SH-SY5Y (cell line): ENCODE measurements at regions not wholly inside any gene's neighbourhood (a gene's known extent, or its start where the extent isn't known, plus 50 kb on each side); places are given as distances from the start of the nearest gene placed in this dataset.

Experiments used
- GATA2 ChIP-seq: IDR thresholded peaks from 2 replicates; pipeline ENCODE4 v1.6.1; 2011; ENCODE audit warnings: mild to moderate bottlenecking, low read depth, low read length
- GATA3 ChIP-seq: IDR thresholded peaks from 2 replicates; pipeline ENCODE4 v1.6.1; 2011; ENCODE audit warnings: low read depth, mild to moderate bottlenecking, low read length, moderate library complexity

GRCh38 chr6:125507987-125508655, 206.4 kb upstream of the HDDC2 start:
- TF ChIP-seq GATA3 (no peak), GATA2 (no peak)

GRCh38 chr6:125508793-125509192, 207.0 kb upstream of the HDDC2 start:
- TF ChIP-seq GATA3 (no peak), GATA2 (no peak)

- TF ChIP-seq GATA2: no peak
- no peak for TF ChIP-seq GATA3
Measured at GRCh38 chr6:125509477-125509876, 207.7 kb upstream of the HDDC2 start.

- TF ChIP-seq GATA3 (no peak), GATA2 (no peak)
Measured at GRCh38 chr6:125510405-125510804, 208.6 kb upstream of the HDDC2 start.

- no peak for TF ChIP-seq GATA3
- TF ChIP-seq GATA2: no peak
Measured at GRCh38 chr6:125511809-125512396, 210.1 kb upstream of the HDDC2 start.

- TF ChIP-seq GATA3: no peak
- no peak for TF ChIP-seq GATA2
Measured at GRCh38 chr6:125512621-125513020, 210.9 kb upstream of the HDDC2 start.

GRCh38 chr6:125513978-125514377, 212.2 kb upstream of the HDDC2 start:
- no peak for TF ChIP-seq GATA2
- no peak for TF ChIP-seq GATA3

- TF ChIP-seq GATA3 (no peak), GATA2 (no peak)
Measured at GRCh38 chr6:125516644-125517043, 214.9 kb upstream of the HDDC2 start.

GRCh38 chr6:125519367-125519766, 217.6 kb upstream of the HDDC2 start:
- TF ChIP-seq GATA3 (no peak), GATA2 (no peak)

GRCh38 chr6:125524356-125524755, 222.6 kb upstream of the HDDC2 start:
- TF ChIP-seq GATA2 (no peak), GATA3 (no peak)

GRCh38 chr6:125526007-125526720, 223.3 kb upstream of the HEY2 start:
- no peak for TF ChIP-seq GATA2
- TF ChIP-seq GATA3: no peak

- TF ChIP-seq GATA2: no peak
- no peak for TF ChIP-seq GATA3
Measured at GRCh38 chr6:125528621-125529041, 220.8 kb upstream of the HEY2 start.

- TF ChIP-seq GATA3 (no peak), GATA2 (no peak)
Measured at GRCh38 chr6:125529061-125529460, 220.4 kb upstream of the HEY2 start.

- no peak for TF ChIP-seq GATA2
- no peak for TF ChIP-seq GATA3
Measured at GRCh38 chr6:125533710-125534397, 215.6 kb upstream of the HEY2 start.
